Superior temporal gyrus (tissue), 1 donor: ENCODE measurements at regions not wholly inside any gene's neighbourhood (a gene's known extent, or its start where the extent isn't known, plus 50 kb on each side); places are given as distances from the start of the nearest gene placed in this dataset.

ENCODE experiments used
- DNase-seq: peaks from one replicate; pipeline ENCODE4 v3.0.0-alpha.2; 2016; ENCODE audit errors: extremely low spot score

DNA sequence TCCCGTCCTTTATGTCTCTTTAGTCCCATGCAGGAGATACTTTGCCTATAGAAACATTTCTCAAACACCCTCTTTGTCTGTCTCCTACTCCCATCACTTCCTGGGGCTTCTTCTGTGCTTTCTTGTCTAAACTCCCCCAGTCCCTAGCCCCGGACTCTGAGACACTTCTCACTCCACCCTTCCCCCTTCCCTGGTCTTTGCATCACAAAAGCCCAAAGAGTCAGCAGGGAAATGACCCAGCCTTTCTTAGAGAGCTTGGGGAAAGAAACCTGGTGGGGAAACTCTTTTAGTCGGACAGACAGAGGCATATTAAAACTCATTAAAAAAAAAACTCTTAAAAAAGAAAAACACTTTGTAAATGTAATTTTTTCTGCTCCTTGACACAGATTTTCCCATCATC, 211.2 kb downstream of the TJP1 start:
- no peak for DNase-seq

DNA sequence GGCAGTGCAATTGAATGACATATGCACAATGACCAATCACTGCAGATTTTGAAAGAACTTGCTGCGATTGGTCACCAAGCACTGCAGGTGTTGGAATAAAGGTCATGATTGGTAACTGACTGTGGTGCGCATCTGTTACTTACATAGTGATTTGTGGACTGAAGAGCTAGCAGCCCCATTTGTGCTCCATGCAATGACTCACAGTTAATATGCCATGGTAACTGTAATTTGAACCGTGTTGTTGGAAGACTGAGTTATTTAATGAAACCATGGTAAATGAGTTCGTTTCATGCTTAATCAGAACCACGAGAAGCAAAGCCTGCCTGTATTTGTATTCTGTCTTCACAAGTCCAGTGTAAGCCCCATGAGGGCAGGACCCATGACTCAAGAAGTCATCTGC, 220.5 kb downstream of the TJP1 start:
- no peak for DNase-seq

DNA sequence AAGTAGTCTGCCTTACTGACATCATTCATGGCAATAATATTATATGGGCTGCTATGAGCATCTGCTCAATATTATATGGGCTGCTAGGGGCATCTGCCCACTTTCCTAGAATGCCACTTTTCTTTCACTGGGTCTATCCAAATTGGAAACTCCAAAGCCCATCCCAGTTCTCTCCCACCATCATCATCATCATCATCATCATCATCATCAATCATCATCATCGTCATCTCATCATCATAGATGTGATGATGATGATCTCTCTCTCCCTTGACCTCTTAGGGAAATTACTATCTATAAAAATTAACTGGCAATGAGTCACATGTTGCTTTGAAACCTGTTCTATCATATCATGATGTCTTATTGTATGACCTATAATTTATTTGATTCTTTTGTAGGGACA, 222.0 kb downstream of the TJP1 start:
- DNase-seq = no peak

DNA sequence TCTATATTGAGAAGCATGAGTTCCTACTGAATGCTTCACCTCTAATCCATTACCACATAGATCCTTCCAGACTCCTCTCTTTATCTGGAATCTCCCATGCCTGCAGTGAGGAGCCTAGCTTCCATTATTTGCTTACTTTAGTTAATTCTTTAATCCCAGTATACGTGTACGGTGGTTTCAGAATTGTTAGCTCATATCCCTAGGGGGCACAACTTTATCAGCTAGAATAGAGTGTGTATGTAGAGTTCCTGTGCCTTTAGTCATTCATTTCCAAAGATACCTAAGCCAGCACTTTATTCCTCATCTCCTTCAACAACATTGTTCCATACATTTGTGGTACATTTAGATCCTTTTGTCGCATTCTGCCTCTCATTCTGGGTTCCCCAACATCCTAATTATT, 226.0 kb downstream of the TJP1 start:
- no peak for DNase-seq

DNA sequence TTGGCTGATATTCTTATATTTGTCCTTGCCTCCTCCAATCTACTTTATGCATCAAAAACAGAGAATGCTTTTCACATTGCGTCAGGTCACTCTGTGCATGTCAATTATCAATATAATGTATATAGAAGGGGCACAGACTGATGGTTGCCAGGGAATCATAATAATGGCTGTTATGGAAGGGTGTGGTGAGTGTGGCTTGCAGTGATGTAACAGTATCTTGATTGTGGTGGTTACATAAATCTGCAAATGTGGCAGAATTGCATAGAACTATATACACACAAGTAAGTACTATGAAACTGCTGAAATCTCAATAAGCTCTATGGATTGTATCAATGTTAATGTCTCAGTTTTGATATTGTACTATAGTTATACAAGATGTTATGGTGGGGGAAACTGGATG, 228.6 kb downstream of the TJP1 start:
- DNase-seq = no peak

DNA sequence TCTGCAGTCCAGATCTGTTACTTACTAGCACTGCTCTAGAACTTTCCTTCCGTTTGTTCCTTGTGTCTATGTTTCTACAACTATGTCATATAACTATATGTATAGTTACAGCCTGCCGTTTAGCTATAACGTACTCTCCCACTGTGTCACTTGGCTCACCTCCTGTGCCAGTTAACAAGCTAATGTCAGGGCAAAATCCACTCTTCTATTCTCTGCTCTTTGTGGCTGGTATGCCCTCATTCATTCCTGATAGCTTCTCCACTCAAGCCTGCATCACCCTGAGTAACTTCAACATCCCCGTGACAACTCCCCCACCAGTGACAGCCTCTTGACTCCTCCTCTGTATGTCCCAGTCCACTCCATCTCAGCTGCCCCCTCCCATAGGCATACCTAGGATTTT, 229.2 kb downstream of the TJP1 start:
- DNase-seq = no peak

DNA sequence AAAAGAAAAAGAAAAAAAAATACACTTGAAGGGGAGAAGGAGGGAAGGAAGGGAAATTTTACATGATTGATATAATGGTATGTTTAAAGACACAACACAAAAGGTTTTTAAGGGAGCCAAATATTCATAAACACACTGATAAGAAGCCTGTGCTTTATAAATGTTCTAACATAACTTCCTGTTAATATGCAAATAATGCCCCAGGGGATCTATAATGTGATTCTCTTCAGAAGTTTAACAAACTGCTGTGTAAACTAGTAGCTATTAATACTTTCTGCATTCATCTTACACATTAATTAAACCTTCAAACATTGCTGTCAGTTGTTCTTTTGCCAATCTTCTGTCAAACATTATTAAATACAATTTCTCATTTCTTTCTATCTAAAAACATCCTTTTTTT, 231.6 kb downstream of the TJP1 start:
- DNase-seq = no peak

DNA sequence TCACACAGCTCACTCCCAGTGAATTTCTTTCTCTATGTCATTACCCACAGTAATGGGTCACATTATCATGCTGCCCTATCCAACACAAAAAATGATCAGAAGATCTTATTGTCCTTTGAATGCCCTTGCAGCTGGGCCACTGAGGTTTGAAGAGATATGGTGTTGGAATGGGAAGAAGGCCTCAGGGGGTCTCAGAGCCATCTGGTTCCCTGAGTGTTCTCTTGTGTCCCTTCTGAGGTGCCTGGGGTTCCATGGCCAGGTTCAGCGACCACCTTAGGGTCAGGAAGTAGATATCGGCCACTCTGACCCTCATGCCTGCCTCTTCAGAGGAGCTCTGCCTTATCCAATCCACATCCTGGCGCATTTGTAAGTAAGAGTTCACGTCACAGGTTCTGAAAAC, 232.3 kb downstream of the TJP1 start:
- no peak for DNase-seq

DNA sequence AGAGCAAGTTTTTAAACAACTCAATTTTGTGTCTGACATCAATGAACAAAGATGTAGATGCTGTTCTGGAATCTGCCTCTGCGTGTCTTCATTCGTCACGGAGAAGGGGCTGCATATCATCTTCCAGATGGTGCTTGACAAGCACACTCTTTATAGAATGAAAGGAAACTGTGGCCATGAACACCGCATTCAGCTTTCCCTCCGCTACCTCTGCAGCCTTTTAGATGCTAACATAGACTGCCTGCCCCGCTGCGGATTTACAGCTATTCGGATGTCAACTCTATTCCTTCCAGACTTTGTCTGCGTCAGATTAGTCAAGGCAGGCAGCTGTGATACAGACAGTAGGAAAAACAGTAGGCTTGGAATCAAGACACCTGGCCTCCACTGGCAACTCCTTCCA, 232.9 kb downstream of the TJP1 start:
- peak; percentile 17 for DNase-seq

DNA sequence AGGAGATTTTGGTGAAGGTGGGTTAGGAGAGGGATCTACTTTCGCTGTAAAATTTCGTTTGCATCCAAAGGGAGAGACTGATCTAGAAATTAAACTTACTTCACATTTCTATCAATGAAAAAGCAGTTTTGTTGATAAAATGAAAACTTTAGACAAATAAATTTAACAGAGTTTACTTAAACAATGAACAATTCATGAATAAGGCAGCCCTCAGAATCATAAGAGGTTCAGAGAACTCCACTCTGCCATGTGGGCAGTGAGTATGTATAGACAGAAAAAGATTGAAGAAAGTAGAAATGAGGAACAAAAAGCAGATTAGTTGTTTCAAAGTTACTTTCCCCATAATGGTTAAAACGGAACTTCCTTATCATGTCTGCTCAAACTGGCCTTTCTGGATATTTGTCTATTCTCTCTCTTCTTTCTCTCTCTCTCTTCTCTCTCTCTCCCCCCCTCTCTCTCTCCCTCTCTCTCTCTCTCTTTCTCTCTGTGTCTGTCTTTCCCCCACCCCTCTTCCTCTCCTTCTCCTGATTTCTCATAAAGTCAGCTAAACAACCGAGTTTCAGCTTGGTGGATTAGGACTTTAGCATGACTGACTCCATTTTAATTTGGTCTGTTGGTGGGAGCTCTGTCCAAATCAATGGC, 248.9 kb downstream of the TJP1 start:
- no peak for DNase-seq

DNA sequence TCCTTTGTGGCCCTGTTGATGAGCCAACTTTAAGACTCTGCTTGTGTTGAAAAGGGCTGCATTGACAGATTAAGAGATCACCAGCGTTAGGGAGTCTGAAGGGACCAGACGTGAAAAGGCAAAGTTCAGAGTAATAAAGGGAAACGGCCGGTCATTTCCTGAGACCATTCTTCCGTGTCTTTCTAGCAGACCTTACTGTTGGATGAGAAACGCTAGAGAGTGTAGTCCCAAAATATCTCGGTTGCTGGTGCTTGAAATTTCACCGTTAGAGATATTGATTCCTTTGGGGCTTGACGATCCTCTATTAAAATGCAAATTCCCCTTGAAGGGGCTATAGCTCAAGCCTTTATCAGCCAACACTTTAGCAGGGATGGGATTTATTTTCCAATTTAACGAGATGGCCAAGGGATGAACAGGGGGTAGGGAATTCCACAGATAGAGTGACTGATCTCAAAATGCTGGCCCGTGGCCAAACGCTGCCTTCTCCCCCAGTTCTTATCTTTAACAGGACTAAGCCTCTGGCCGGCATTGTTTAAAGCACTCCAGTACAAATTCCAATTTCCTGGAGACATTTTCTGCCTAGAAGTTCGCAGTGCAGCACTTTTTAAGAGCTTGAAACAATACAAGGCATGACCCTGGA, 250.4 kb downstream of the TJP1 start:
- DNase-seq = peak; percentile 17

DNA sequence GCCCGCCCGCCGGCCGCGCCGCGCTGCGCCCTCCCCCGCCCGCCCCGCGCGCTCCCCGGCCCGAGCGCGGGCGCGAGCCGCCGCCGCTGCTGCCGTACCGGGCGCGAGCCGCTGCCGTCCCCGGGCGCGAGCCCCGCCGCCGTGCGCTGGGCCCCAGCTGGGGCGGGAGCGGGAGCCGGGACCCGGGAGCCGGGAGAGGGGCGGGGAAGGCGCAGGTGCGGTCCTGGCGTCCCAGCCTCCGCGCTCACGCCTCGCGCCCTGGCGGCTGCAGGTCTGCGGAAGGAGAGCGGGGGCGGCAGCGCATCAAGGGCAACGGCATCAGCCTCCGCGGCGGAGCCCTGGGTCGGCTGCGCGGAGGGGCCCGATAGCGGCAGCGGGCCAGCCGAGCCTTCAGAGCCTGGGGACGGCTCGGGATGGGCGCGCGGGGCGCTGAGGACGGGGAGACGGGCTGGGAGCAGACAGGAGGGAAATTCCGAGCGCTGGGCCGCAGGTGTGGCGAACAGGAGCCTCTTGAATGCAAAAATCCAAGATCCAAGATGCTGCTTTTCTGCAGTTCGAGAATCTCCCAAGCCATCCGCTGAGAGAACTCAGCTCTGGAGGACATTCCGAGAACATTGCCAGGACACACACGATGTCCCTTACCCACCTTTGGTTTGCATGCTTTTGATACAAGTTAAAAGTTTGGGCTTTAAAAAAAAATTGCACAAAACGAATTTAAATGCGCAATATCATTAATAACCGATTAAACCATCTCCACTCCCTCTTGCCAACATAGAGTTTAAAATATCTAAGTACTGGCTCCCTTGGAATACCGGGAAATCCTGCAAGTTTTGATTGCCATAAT, 251.1 kb downstream of the TJP1 start:
- DNase-seq = peak; percentile 46

DNA sequence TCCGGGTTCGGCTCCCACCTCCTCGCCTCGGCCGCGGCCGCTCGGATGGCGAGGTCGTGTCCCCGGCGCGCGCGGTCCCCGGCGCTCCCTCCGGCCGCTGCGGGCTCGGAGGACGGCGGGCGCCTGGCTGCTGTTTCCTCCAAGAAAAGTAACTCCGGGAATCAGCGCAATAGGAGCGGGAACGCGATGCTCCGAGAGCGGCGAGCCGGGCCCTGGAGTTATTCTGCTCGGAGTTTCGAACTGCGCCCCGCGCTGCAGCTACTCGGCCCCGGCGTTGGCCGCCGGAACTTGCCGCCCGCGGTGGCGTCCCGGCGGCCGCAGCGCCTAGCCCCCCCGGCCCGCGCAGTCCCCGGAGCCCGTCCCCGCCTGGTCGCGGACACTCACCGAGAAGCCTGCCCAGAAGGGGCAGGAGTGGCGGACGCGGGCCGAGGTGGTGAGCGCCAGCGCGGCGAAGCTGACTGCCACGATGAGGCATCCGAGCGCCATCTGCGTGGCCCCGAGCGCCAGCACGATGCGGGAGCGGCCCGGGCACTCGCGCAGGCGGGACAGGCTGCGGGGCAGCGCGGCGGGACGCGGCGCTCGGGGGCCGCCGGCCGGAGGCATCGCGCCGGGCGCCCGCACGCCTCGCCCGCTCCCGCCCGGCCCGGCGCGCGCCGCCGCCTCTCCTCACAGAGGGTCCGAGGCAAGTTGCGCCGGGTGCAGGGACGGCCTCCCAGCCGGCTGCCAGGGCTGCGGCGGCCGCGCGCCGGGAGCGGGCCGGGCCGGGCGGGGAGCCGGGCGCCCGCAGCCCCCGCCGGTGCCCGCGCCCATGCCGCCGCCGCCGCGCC, 251.9 kb downstream of the TJP1 start:
- DNase-seq = no peak

DNA sequence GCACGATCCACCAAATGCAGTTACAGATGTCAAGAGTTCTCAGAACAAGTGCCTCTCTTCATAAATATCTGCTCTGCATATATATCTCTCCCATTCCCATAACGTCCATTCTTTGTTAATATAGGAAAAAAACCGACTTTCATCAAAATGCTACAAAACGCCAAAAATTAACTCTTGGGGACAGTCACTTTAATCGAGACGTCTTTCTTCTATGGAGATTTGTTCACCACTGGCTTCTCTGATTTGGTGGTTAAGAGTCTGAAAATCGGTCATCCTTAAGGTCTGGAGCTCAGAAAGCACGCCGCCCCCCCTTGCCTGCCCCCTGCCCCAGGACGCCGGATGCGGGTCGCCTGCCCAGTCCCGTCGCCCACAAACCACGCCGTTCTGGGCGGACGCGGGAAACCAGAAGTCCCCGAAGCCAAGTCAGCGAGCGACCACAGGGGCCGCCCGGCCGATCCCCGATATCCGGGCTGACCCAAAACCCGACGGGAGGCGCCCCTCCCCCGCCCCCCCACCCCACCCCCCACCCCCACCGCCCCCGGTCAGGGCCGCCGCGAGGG, 252.7 kb downstream of the TJP1 start:
- DNase-seq = peak; percentile 27

DNA sequence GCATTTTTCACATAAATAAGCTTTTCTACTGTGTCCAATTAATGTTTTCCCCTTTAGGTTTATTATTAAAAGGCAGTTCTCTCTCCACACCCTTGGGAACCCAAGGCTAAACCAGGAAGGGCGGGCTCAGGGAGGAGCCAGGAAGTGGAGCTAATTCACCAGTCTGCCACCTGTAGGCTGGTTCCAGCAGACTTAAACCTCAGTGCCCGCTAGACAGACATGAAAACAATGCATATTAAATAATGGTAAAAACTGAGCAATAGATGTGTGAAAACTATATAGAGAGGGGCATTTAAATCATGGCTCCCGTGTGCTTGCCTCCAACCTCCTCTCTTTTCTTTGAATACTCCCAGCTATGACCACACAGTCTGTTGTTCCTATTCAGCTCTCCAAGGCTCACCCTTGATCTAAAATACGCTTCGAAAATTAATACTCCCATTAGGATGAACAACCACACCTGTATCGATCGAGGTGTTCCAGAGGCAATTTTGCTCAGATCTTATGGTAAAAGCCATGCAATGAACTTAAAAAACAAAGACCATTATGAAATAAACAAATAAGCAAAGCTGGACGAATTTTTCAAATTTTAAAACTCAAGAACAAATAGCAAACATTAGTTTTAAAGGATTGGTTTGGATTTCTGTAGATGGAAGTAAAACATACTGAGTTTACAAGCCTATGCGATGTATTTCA, 253.3 kb downstream of the TJP1 start:
- DNase-seq = peak; percentile 27

DNA sequence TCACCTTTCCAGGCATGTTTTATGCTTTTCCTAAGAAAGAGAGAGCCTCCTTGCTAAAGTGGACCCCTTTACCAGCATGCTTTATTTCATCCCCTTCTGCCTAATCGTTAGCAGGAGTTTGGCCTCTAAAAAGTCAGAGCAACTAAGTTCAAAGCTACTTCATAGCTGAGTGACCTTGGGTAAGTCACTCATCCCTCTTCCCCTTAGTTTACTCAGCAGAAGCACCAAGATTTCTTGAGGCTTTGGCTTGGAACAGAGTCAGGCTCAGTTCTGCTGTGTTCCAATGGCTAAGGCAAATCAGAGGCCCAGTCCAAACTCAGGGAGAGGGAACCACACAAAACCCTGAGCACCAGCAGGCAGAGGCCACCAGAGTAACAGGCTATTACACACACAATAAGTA, 254.9 kb downstream of the TJP1 start:
- DNase-seq = no peak

DNA sequence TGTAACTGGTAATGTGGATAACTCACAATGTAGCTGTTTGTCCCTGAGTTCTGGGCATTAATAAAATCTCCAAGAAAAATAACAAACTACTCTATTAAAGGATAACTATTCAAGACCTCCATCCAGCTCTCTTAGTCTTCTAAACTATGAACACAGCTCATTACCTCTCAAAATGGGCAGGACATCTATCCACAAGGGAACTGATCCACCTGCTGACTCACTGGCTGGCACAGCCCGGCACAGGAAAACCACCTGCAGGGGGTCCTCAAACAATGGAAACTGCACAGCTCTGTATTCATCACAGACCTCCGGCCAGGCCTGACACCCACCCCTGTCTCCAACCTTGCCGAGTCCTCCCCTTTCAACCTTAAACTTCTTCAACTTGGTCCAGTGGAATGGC, 255.4 kb downstream of the TJP1 start:
- DNase-seq = no peak

DNA sequence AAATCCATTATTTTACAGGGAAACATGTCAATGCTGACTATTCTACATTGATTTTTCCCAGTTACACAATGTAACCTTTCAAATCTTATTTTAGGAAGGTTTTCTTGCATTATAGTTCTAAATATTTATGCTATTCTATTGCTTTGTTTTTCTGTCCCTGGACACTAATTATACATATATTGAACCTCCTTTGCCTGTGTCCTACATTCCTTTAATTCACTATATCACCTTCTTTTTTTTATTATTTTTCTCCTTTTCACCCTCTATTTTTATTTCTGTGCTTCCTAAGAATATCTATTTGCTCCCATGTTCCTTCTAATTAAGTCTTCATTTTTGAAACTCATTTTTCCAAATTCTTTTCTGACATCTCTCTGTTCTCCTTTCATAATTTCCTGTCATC, 259.2 kb downstream of the TJP1 start:
- no peak for DNase-seq

DNA sequence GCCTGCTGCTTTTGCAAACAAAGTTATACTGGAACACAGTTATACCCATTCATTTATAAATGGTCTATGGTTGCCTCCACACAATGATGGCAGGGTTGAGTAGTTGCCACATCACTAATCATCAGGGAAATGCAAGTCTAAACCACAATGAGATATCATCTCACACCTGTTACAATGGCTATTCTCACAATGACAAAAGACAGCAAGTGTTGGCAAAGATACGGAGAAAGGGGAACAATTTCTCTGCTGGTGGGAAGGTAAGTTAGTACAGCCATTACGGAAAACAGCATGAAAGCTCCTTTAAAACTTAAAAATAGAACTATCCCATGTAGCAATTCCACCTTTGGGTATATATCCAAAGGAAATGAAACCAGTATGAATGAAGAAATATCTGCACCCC, 261.4 kb downstream of the TJP1 start:
- no peak for DNase-seq

DNA sequence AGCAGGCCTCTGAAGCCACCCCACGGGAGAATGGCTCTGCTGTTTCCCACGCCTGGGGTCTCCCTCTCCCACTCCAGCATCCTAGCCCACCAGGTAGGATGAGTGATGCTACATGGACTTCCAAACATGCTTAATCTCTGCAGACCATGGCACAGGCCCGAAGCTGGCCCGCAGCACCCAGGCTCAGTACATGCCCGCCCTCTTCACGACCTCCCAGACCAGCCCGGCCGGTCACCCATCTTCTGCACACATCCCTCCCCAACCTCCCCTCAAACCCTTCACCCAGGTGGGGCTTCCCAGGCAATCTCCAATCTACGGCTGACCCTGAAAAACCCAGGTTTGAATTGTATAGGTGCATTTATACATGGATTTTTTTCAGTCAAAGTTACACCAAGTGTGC, 264.0 kb downstream of the TJP1 start:
- DNase-seq = no peak

DNA sequence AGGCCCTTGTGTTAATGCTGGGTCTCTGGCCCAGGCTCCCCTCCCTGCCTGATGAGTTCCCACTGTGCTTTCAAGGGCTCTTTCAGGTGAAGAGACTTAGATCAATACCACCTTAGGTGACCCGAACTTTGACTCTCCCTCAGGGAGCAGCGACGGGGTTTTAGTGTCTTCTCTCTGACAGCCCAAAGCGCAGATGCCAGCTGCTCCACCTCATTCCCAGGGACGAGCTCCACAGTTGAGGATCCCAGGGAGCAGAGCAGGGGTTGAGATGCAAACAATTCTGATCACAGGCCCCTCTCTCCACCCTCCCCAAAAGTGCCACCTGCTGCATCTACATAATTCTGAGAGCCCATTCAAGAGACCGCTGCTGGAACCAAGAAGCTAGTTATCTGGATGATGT, 265.1 kb downstream of the TJP1 start:
- no peak for DNase-seq
